ENCODE measurements at regions not wholly inside any gene's neighbourhood (a gene's known extent, or its start where the extent isn't known, plus 50 kb on each side); places are given as distances from the start of the nearest gene placed in this dataset.

GRCh38 chr16:59326955-59327354 is 592.8 kb upstream of the GOT2 start:
- no peak for TF ChIP-seq POLR2A (IDR thresholded peaks at IDR 0.05)
- TF ChIP-seq, protein P1, sequence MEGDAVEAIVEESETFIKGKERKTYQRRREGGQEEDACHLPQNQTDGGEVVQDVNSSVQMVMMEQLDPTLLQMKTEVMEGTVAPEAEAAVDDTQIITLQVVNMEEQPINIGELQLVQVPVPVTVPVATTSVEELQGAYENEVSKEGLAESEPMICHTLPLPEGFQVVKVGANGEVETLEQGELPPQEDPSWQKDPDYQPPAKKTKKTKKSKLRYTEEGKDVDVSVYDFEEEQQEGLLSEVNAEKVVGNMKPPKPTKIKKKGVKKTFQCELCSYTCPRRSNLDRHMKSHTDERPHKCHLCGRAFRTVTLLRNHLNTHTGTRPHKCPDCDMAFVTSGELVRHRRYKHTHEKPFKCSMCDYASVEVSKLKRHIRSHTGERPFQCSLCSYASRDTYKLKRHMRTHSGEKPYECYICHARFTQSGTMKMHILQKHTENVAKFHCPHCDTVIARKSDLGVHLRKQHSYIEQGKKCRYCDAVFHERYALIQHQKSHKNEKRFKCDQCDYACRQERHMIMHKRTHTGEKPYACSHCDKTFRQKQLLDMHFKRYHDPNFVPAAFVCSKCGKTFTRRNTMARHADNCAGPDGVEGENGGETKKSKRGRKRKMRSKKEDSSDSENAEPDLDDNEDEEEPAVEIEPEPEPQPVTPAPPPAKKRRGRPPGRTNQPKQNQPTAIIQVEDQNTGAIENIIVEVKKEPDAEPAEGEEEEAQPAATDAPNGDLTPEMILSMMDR (IDR thresholded peaks at IDR 0.05): no peak

All from testis (tissue), 2 donors.